ENCODE measurements at regions not wholly inside any gene's neighbourhood (a gene's known extent, or its start where the extent isn't known, plus 50 kb on each side); places are given as distances from the start of the nearest gene placed in this dataset.
"Not testable (repeated sequence)": the region's sequence is repeated elsewhere in the genome, so short reads cannot be mapped to it uniquely, and the experiment has no call there.

GRCh38 chr17:63082273-63082861 lies 116.3 kb downstream of the TANC2 start:
- peak; percentile 54 for DNase-seq

- no peak for DNase-seq
Observed at GRCh38 chr17:63082952-63083351, 116.9 kb downstream of the TANC2 start.

- no peak for DNase-seq
Observed at GRCh38 chr17:63086483-63087185, 120.6 kb downstream of the TANC2 start.

GRCh38 chr17:63090358-63091114 lies 124.5 kb downstream of the TANC2 start:
- not testable (repeated sequence) for DNase-seq

- DNase-seq = not testable (repeated sequence)
Observed at GRCh38 chr17:63091909-63092308, 125.9 kb downstream of the TANC2 start.

- no peak for DNase-seq
Observed at GRCh38 chr17:63094631-63095030, 128.6 kb downstream of the TANC2 start.

- DNase-seq = no peak
Observed at GRCh38 chr17:63095459-63095858, 129.4 kb downstream of the TANC2 start.

GRCh38 chr17:63095879-63096278 lies 129.8 kb downstream of the TANC2 start:
- DNase-seq = no peak

GRCh38 chr17:63096426-63096825 lies 130.4 kb downstream of the TANC2 start:
- no peak for DNase-seq

- no peak for DNase-seq
Observed at GRCh38 chr17:63099425-63099824, 133.4 kb downstream of the TANC2 start.

- DNase-seq = no peak
Observed at GRCh38 chr17:63102034-63102433, 136.0 kb downstream of the TANC2 start.

GRCh38 chr17:63106050-63106449 lies 140.0 kb downstream of the TANC2 start:
- no peak for DNase-seq

GRCh38 chr17:63109661-63110060 lies 143.6 kb downstream of the TANC2 start:
- DNase-seq = no peak

- peak; percentile 44 for DNase-seq
Observed at GRCh38 chr17:63113167-63113566, 147.1 kb downstream of the TANC2 start.

GRCh38 chr17:63116228-63116627 lies 150.2 kb downstream of the TANC2 start:
- no peak for DNase-seq

- DNase-seq = no peak
Observed at GRCh38 chr17:63116967-63117830, 151.2 kb downstream of the TANC2 start.

GRCh38 chr17:63120406-63120805 lies 154.4 kb downstream of the TANC2 start:
- no peak for DNase-seq

- no peak for DNase-seq
Observed at GRCh38 chr17:63124536-63124935, 158.5 kb downstream of the TANC2 start.

GRCh38 chr17:63124958-63125357 lies 158.9 kb downstream of the TANC2 start:
- DNase-seq = no peak

GRCh38 chr17:63125987-63126386 lies 160.0 kb downstream of the TANC2 start:
- no peak for DNase-seq

- DNase-seq = no peak
Observed at GRCh38 chr17:63126607-63127006, 160.6 kb downstream of the TANC2 start.

- no peak for DNase-seq
Observed at GRCh38 chr17:63132459-63132911, 166.4 kb downstream of the TANC2 start.

GRCh38 chr17:63133491-63133890 lies 167.5 kb downstream of the TANC2 start:
- no peak for DNase-seq

All from OCI-M1 (cell line).